Endothelial cell of umbilical vein (primary cell): ENCODE measurements at regions not wholly inside any gene's neighbourhood (a gene's known extent, or its start where the extent isn't known, plus 50 kb on each side); places are given as distances from the start of the nearest gene placed in this dataset.

Experiments
- BruUV-seq: library from RNA; stranded (reverse); fragments of 400-500 nt; replicated peaks from 2 replicates; lab custom pipeline; 2021; lab: Mats Ljungman, UMichigan
- CTCF ChIA-PET: fragments of 300-600, 350-600 bp; sonication (Branson Sonifier 250); formaldehyde crosslinking; loops from one replicate; lab custom pipeline; 2021; ENCODE audit warnings: antibody characterized with exemption, inconsistent platforms; lab: Charles Lee
- POLR2A ChIA-PET: fragments of 300-600, 350-600 bp; sonication (Branson Sonifier 250); formaldehyde crosslinking; loops from one replicate; lab custom pipeline; 2021; ENCODE audit warnings: antibody characterized with exemption, inconsistent platforms; lab: Charles Lee
- DNase-seq: peaks from one replicate; pipeline ENCODE4 v3.0.0-alpha.2; 2011; ENCODE audit warnings: low read depth, low spot score
- FAIRE-seq: peaks from 2 replicates; lab custom pipeline; 2011; peaks lifted over from hg19 to GRCh38; lab: Jason Lieb, UNC
- H2AFZ ChIP-seq: 2 replicates; pipeline ENCODE4 v1.6.0; 2012; ENCODE audit warnings: low read depth, low read length, control low read depth, inconsistent platforms
- H3K27ac ChIP-seq: 2 replicates; pipeline ENCODE4 v1.5.1; 2011; ENCODE audit warnings: low read depth, mild to moderate bottlenecking, control low read depth, low read length, moderate library complexity; ENCODE audit not compliant: insufficient read depth
- H3K27me3 ChIP-seq, 2 experiments: 2 replicates each; pipeline versions ENCODE4 v1.6.0 to v1.6.1; 2011; ENCODE audit warnings: low read length in 2 of 2, mixed read lengths in 1 of 2; ENCODE audit not compliant: control insufficient read depth in 2 of 2, insufficient read depth in 2 of 2
- H3K36me3 ChIP-seq, 2 experiments: 2 replicates in 1 of 2; 3 replicates in 1 of 2; pipeline ENCODE4 v1.5.1; 2011; ENCODE audit warnings: low read length in 2 of 2, mild to moderate bottlenecking in 1 of 2, moderate library complexity in 1 of 2; ENCODE audit not compliant: control insufficient read depth in 2 of 2, insufficient read depth in 2 of 2; ENCODE audit errors: extremely low read depth in 1 of 2
- H3K4me1 ChIP-seq: 3 replicates; pipeline ENCODE4 v1.5.1; 2011; ENCODE audit warnings: mild to moderate bottlenecking, low read length; ENCODE audit not compliant: control insufficient read depth, insufficient read depth; ENCODE audit errors: extremely low read depth
- H3K4me2 ChIP-seq: 2 replicates; pipeline ENCODE4 v1.6.1; 2011; ENCODE audit warnings: low read length, control low read depth, mixed read lengths; ENCODE audit not compliant: insufficient read depth
- H3K4me3 ChIP-seq, 3 experiments: fragments of 200-600 bp in 1 of 3; sonication (generic), shearing (Covaris generic) in 1 of 3; replicated peaks in 1 of 3; 2 replicates each; pipeline ENCODE4 v1.5.1; 2011 to 2016; ENCODE audit warnings: control low read depth in 3 of 3, low read length in 3 of 3, mild to moderate bottlenecking in 2 of 3, inconsistent platforms in 1 of 3, low read depth in 1 of 3, moderate library complexity in 1 of 3; ENCODE audit not compliant: insufficient read depth in 1 of 3
- H3K79me2 ChIP-seq: 2 replicates; pipeline ENCODE4 v1.6.0; 2012; ENCODE audit warnings: low read length, inconsistent platforms; ENCODE audit not compliant: control insufficient read depth, insufficient read depth
- H3K9ac ChIP-seq: replicated peaks from 2 replicates; pipeline ENCODE3; 2011; ENCODE audit warnings: low read length, control low read depth; ENCODE audit not compliant: insufficient read depth; ENCODE audit errors: extremely low read depth
- H3K9me1 ChIP-seq: replicated peaks from 3 replicates; pipeline ENCODE4 v1.6.0; 2011; ENCODE audit warnings: mild to moderate bottlenecking, low read length; ENCODE audit not compliant: control insufficient read depth, insufficient read depth; ENCODE audit errors: extremely low read depth
- H3K9me3 ChIP-seq: replicated peaks from 2 replicates; pipeline ENCODE4 v1.5.1; 2012; ENCODE audit warnings: low read length, inconsistent platforms; ENCODE audit not compliant: control insufficient read depth, insufficient read depth
- H4K20me1 ChIP-seq: replicated peaks from 2 replicates; pipeline ENCODE3; 2011; ENCODE audit warnings: mild to moderate bottlenecking, low read length; ENCODE audit not compliant: control insufficient read depth, insufficient read depth; ENCODE audit errors: extremely low read depth
- EZH2 ChIP-seq: IDR thresholded peaks from 2 replicates; pipeline ENCODE4 v1.6.1; 2012; ENCODE audit warnings: borderline replicate concordance, low read depth, mild to moderate bottlenecking, moderate library complexity, low read length, inconsistent platforms; ENCODE audit not compliant: severe bottlenecking
- FOS ChIP-seq: IDR thresholded peaks from 2 replicates; pipeline ENCODE4 v1.6.1; 2011; ENCODE audit warnings: mild to moderate bottlenecking, low read length, moderate library complexity, borderline replicate concordance; ENCODE audit not compliant: insufficient read depth
- GATA2 ChIP-seq: IDR thresholded peaks from 2 replicates; pipeline ENCODE4 v1.7.0; 2011; ENCODE audit warnings: low read depth, mild to moderate bottlenecking, moderate library complexity, mixed read lengths, low read length; ENCODE audit not compliant: insufficient read length, insufficient read depth
- JUN ChIP-seq: IDR thresholded peaks from 2 replicates; pipeline ENCODE4 v1.6.1; 2011; ENCODE audit warnings: borderline replicate concordance, low read depth; ENCODE audit not compliant: insufficient read length, insufficient read depth
- MYC ChIP-seq: IDR thresholded peaks from one replicate; pipeline ENCODE4 v1.6.1; 2011; ENCODE audit warnings: mild to moderate bottlenecking, low read depth, low read length
- POLR2A ChIP-seq: IDR thresholded peaks from 2 replicates; pipeline ENCODE4 v1.6.1; 2012; ENCODE audit warnings: low read depth, mild to moderate bottlenecking, control low read depth, low read length
- POLR2AphosphoS5 ChIP-seq: IDR thresholded peaks from 2 replicates; pipeline ENCODE4 v1.6.1; 2012; ENCODE audit warnings: low read depth, mild to moderate bottlenecking, control low read depth, low read length, moderate library complexity; ENCODE audit not compliant: insufficient read depth
- dilution Hi-C: fragments of 300-500 bp; cut with MboI; formaldehyde crosslinking; loops from one replicate; pipeline ENCODE4 v1.15.0; 2019; ENCODE audit warnings: low sequenced_read_pairs; ENCODE audit not compliant: extremely low pct_ligation_motif_present
- intact Hi-C: fragments of 100-400 bp; cut with micrococcal nuclease; formaldehyde crosslinking; loops from one replicate; pipeline ENCODE4 v1.10.0; 2022
- TF ChIP-seq, protein P1 (sequence below), 2 donors: IDR thresholded peaks; 1 replicate in 1 of 2; 2 replicates in 1 of 2; pipeline ENCODE4 v1.5.1; 2011; ENCODE audit warnings: low read length in 2 of 2, mild to moderate bottlenecking in 2 of 2, moderate library complexity in 2 of 2, control low read depth in 1 of 2, inconsistent platforms in 1 of 2, low read depth in 1 of 2; ENCODE audit not compliant: insufficient read depth in 1 of 2; ENCODE audit errors: extremely low read depth in 1 of 2
- TF ChIP-seq, protein P2 (sequence below): IDR thresholded peaks from 2 replicates; pipeline ENCODE4 v1.6.1; 2011; ENCODE audit not compliant: insufficient read depth, insufficient read length

DNA sequence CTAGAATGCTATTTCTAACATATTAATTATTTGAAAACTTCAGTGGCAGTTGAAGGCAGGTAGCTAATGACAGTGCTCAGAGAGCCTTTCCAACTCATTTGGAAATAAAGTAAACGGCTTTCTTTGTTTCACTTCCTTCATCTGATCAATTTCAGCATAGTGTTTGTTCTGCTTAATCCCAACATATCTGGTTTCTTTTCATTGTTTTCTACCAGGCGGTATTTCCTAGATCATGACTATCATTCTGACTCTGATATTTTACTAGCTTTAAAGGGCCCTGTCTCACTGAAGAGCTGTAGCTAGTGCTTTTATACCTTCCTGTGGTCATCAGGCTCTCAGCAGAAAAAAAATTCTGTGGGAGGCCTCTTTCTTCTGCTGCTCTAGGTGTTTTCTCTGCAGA lies 178.6 kb downstream of the RBM26 start:
- Histone ChIP-seq H3K4me3 (no peak overlapping the region), H3K9me3 (no peaks in the 10 kb centered on the region), H2AFZ (no peak overlapping the region), H3K4me1 (no peaks in the 10 kb centered on the region), H4K20me1 (no peaks in the 10 kb centered on the region), H3K4me2 (no peak overlapping the region), H3K9ac (no peak overlapping the region), H3K36me3 (no peaks in the 10 kb centered on the region), H3K27ac (no peak overlapping the region), H3K27me3 (peaks cover 2 to 5% of the 10 kb centered on the region in 2 experiments), H3K9me1 (no peaks in the 10 kb centered on the region), H3K79me2 (no peaks in the 10 kb centered on the region)
- BruUV-seq: no TSS peak
- no peak for FAIRE-seq
- ChIA-PET CTCF (no interaction called here), POLR2A (no interaction called here)
- intact Hi-C loops: no loop called here
- TF ChIP-seq POLR2A (no peak), EZH2 (no peak), MYC (no peak), POLR2AphosphoS5 (no peak), JUN (no peak), GATA2 (no peak), FOS (no peak)
- TF ChIP-seq, protein P1, sequence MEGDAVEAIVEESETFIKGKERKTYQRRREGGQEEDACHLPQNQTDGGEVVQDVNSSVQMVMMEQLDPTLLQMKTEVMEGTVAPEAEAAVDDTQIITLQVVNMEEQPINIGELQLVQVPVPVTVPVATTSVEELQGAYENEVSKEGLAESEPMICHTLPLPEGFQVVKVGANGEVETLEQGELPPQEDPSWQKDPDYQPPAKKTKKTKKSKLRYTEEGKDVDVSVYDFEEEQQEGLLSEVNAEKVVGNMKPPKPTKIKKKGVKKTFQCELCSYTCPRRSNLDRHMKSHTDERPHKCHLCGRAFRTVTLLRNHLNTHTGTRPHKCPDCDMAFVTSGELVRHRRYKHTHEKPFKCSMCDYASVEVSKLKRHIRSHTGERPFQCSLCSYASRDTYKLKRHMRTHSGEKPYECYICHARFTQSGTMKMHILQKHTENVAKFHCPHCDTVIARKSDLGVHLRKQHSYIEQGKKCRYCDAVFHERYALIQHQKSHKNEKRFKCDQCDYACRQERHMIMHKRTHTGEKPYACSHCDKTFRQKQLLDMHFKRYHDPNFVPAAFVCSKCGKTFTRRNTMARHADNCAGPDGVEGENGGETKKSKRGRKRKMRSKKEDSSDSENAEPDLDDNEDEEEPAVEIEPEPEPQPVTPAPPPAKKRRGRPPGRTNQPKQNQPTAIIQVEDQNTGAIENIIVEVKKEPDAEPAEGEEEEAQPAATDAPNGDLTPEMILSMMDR (IDR thresholded peaks at IDR 0.05; ENCODE audit: extremely low read depth in 1 of 2, insufficient read depth in 1 of 2, low read depth in 1 of 2, low read length in 2 of 2): no peak
- TF ChIP-seq, protein P2, sequence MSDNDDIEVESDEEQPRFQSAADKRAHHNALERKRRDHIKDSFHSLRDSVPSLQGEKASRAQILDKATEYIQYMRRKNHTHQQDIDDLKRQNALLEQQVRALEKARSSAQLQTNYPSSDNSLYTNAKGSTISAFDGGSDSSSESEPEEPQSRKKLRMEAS: no peak
- dilution Hi-C loops: no loop called here
- no peak for DNase-seq
